ENCODE measurements at regions not wholly inside any gene's neighbourhood (a gene's known extent, or its start where the extent isn't known, plus 50 kb on each side); places are given as distances from the start of the nearest gene placed in this dataset.

GRCh38 chr14:104517426-104517825, 62.1 kb upstream of the C14orf180 start:
- TF ChIP-seq POLR2A (IDR thresholded peaks at IDR 0.05; ENCODE audit: low read length), result no peak
- no peak for TF ChIP-seq GATA1 (IDR thresholded peaks at IDR 0.05; ENCODE audit: low read depth, low read length)

Data from erythroblast (primary cell).